DOHH2 (cell line): ENCODE measurements at regions not wholly inside any gene's neighbourhood (a gene's known extent, or its start where the extent isn't known, plus 50 kb on each side); places are given as distances from the start of the nearest gene placed in this dataset.

Source experiments
- EZH2phosphoT487 ChIP-seq: fragments of 200-600 bp; sonication (generic); IDR thresholded peaks from 2 replicates; pipeline ENCODE4 v1.6.1; 2017; ENCODE audit warnings: borderline replicate concordance, mild to moderate bottlenecking, antibody characterized with exemption, low read length, moderate library complexity, mixed read lengths
- TF ChIP-seq, protein P1 (sequence below): fragments of 200-600 bp; sonication (generic); IDR thresholded peaks from one replicate; pipeline ENCODE4 v1.5.1; 2014; ENCODE audit warnings: antibody characterized with exemption, mild to moderate bottlenecking, low read depth, low read length; ENCODE audit not compliant: poor library complexity, severe bottlenecking

DNA sequence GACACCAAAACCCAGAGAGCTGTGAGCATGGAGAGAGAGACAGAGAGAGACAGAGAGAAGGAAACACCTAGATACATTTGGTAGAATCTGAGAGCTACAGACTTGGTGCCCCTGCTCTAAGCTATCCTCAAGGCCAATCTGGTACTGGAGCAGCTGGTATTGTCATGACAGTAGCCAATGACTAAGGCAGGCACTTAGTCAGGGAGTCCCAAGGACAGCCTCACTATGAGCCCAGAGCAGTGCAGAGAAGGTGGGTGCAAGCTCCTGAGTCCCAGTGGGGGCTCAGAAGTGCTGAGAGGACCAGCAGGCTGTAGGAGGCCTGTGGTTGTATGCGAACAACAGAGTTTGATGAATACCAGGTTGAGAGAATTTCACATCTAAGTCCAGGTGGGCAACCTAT, 300.4 kb upstream of the ZNF608 start:
- TF ChIP-seq, protein P1, sequence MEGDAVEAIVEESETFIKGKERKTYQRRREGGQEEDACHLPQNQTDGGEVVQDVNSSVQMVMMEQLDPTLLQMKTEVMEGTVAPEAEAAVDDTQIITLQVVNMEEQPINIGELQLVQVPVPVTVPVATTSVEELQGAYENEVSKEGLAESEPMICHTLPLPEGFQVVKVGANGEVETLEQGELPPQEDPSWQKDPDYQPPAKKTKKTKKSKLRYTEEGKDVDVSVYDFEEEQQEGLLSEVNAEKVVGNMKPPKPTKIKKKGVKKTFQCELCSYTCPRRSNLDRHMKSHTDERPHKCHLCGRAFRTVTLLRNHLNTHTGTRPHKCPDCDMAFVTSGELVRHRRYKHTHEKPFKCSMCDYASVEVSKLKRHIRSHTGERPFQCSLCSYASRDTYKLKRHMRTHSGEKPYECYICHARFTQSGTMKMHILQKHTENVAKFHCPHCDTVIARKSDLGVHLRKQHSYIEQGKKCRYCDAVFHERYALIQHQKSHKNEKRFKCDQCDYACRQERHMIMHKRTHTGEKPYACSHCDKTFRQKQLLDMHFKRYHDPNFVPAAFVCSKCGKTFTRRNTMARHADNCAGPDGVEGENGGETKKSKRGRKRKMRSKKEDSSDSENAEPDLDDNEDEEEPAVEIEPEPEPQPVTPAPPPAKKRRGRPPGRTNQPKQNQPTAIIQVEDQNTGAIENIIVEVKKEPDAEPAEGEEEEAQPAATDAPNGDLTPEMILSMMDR, result no peak
- no peak for TF ChIP-seq EZH2phosphoT487
